ENCODE measurements at regions not wholly inside any gene's neighbourhood (a gene's known extent, or its start where the extent isn't known, plus 50 kb on each side); places are given as distances from the start of the nearest gene placed in this dataset.

DNA sequence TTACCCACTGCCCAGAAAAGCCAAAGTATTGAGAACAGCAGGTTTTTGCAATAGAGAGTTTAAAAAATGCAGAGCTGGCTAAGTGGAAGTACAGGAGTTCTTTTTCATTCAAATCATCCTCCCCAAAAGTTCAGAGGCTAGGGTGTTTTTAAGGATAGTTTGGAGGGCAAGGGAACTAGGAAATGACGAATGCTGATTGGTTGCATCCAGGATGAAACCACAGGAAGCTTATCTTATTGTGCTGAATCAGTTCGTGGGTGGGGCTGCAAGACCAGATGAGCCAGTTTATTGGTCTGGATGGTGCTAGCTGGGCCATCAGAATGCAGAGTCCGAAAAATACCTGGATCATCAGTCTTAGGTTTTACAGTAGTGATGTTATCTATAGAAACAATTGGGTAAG, 1427.1 kb downstream of the LRRC4C start:
- WGBS, 2 donors = 58 to 69% methylated on average over 3 of the region's 3 CpGs
- no peak for ATAC-seq (ENCODE audit: low FRiP score in 2 of 2)
- H3K4me1 ChIP-seq = no peaks in the 10 kb centered on the region

DNA sequence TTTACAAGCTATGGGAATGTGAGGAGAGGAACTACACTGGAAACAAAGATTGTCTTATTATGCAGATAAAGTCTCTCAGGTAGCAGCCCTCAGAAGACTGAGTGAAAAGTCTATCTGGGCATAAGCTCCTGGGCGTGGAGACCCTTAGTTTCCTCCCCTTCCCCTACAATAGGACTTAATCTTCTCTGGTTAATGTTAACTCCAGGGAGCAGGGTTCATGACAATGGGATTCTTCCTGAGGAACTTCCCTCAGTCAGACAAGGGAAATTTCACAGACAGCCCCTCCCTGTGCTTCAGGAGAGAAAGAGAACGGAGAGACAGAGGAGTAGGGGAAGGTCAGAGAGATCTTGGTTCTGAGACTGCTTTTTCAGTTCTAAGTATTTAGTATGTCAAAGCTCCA, 1428.6 kb downstream of the LRRC4C start:
- Histone ChIP-seq H3K4me3 (no peak overlapping the region), H3K27ac (no peak overlapping the region), H3K4me1 (no peaks in the 10 kb centered on the region), H3K27me3 (no peaks in the 10 kb centered on the region), H3K9me3 (peaks cover 0 to 2% (median 0%) of the 10 kb centered on the region in 4 donors), H3K36me3 (no peaks in the 10 kb centered on the region)
- WGBS, 2 donors = 38 to 57% methylated on average over 2 of the region's 2 CpGs
- no peak for DNase-seq
- TF ChIP-seq, protein P1, sequence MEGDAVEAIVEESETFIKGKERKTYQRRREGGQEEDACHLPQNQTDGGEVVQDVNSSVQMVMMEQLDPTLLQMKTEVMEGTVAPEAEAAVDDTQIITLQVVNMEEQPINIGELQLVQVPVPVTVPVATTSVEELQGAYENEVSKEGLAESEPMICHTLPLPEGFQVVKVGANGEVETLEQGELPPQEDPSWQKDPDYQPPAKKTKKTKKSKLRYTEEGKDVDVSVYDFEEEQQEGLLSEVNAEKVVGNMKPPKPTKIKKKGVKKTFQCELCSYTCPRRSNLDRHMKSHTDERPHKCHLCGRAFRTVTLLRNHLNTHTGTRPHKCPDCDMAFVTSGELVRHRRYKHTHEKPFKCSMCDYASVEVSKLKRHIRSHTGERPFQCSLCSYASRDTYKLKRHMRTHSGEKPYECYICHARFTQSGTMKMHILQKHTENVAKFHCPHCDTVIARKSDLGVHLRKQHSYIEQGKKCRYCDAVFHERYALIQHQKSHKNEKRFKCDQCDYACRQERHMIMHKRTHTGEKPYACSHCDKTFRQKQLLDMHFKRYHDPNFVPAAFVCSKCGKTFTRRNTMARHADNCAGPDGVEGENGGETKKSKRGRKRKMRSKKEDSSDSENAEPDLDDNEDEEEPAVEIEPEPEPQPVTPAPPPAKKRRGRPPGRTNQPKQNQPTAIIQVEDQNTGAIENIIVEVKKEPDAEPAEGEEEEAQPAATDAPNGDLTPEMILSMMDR (IDR thresholded peaks at IDR 0.05) = no peak
- no peak for ATAC-seq (ENCODE audit: low FRiP score in 2 of 2)

More for the DNA sequence above, 1427.1 kb downstream of the LRRC4C start:
- Histone ChIP-seq H3K9me3 (peaks cover 0 to 5% (median 0%) of the 10 kb centered on the region in 4 donors), H3K36me3 (no peaks in the 10 kb centered on the region), H3K27me3 (no peaks in the 10 kb centered on the region), H3K4me3 (no peak overlapping the region), H3K27ac (no peak overlapping the region)
- TF ChIP-seq EP300 (IDR thresholded peaks at IDR 0.05) = no peak
- TF ChIP-seq, protein P1 (IDR thresholded peaks at IDR 0.05) = no peak
- TF ChIP-seq POLR2AphosphoS5 (IDR thresholded peaks at IDR 0.05) = no peak
- no peak for TF ChIP-seq POLR2A (IDR thresholded peaks at IDR 0.05)
- DNase-seq = no peak

DNA sequence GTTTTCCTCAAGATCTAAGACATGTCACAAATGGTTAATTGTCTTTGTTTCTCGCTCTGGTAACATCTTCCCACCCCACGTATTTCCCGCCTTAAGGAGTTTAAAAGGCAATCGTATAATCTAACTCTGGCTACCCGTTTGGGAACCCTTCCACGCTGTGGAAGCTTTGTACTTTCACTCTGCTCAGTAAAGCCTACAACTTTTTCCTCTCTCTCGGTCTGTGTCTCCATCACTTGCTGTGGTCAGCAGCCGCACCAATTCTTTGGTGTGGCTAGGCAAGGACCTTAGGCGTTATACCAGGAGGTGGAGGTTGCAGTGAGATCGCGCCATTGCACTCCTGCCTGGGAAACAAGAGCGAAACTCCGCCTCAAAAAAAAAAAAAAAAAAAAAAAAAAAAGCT, 1430.1 kb downstream of the LRRC4C start:
- H3K9me3 ChIP-seq = peaks cover 0 to 2% (median 0%) of the 10 kb centered on the region in 4 donors
- no peak overlapping the region for H3K4me3 ChIP-seq
- no peaks in the 10 kb centered on the region for H3K4me1 ChIP-seq
- H3K27me3 ChIP-seq = no peaks in the 10 kb centered on the region
- no peaks in the 10 kb centered on the region for H3K36me3 ChIP-seq
- ATAC-seq (ENCODE audit: low FRiP score in 2 of 2) (no peak), DNase-seq (no peak)
- TF ChIP-seq, protein P1 (IDR thresholded peaks at IDR 0.05) = no peak
- TF ChIP-seq EP300 (IDR thresholded peaks at IDR 0.05) = no peak
- TF ChIP-seq POLR2A (IDR thresholded peaks at IDR 0.05) = no peak
- TF ChIP-seq POLR2AphosphoS5 (IDR thresholded peaks at IDR 0.05) = no peak
- 82 to 84% methylated on average over 13 of the region's 13 CpGs for WGBS, 2 donors
- no peak overlapping the region for H3K27ac ChIP-seq

DNA sequence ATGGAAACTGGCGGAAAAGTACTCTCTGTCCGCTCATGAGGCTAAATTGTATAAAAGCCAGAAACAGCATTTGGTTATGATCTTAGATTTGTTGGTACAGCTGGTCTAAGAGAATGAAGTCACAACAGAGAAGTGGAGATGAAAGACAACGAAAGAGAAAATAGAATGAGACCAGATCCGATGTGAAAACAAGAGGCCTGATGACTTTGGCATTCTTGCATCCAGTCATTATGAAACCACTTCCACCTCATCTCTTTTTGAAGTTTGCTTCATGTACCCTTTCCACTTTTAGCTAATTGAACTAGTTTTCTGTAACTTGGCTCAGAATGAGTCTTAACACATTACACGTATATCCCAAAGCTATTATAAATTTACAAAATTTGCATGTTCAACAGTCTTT, 1431.7 kb downstream of the LRRC4C start:
- Histone ChIP-seq H3K27me3 (no peaks in the 10 kb centered on the region), H3K36me3 (no peaks in the 10 kb centered on the region), H3K9me3 (peaks cover 0 to 2% (median 0%) of the 10 kb centered on the region in 4 donors), H3K27ac (no peak overlapping the region), H3K4me3 (no peak overlapping the region), H3K4me1 (no peaks in the 10 kb centered on the region)
- WGBS, 2 donors = 89 to 93% methylated on average over 5 of the region's 5 CpGs
- ATAC-seq (ENCODE audit: low FRiP score in 2 of 2) (no peak), DNase-seq (no peak)
- no peak for TF ChIP-seq POLR2A (IDR thresholded peaks at IDR 0.05)

DNA sequence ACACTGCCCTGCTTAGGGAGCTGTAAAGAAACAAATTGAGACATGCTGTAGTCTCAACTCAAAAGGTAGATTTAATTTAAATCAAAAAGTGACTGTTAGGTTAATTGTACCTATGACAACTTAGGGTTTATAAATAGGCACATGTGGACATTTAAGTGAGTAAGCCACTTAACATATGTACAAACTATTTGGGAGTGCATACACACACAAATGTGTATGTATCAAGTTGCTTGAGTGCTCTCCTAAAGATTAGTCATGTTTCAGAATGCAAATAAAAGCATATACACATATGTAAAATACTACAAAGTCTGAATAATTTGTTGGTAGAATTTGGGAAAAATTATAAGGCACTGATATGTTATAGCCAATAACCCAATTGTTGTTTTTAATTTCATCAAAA, 1435.7 kb downstream of the LRRC4C start:
- Histone ChIP-seq H3K4me3 (no peak overlapping the region), H3K36me3 (no peaks in the 10 kb centered on the region), H3K27me3 (no peaks in the 10 kb centered on the region), H3K27ac (no peak overlapping the region), H3K4me1 (no peaks in the 10 kb centered on the region), H3K9me3 (no peaks in the 10 kb centered on the region)
- TF ChIP-seq EP300 (IDR thresholded peaks at IDR 0.05) (no peak), POLR2AphosphoS5 (IDR thresholded peaks at IDR 0.05) (no peak), POLR2A (IDR thresholded peaks at IDR 0.05) (no peak)
- TF ChIP-seq, protein P1 (IDR thresholded peaks at IDR 0.05) = no peak
- DNase-seq (no peak), ATAC-seq (ENCODE audit: low FRiP score in 2 of 2) (no peak)

Data from upper lobe of left lung (tissue), 6 donors.